NCI-H526 (cell line): ENCODE measurements at regions not wholly inside any gene's neighbourhood (a gene's known extent, or its start where the extent isn't known, plus 50 kb on each side); places are given as distances from the start of the nearest gene placed in this dataset.

Experiments used
- DNase-seq, 2 experiments: peaks; one replicate each; lab custom pipeline; 2025; lab: John Stamatoyannopoulos, UW

DNA sequence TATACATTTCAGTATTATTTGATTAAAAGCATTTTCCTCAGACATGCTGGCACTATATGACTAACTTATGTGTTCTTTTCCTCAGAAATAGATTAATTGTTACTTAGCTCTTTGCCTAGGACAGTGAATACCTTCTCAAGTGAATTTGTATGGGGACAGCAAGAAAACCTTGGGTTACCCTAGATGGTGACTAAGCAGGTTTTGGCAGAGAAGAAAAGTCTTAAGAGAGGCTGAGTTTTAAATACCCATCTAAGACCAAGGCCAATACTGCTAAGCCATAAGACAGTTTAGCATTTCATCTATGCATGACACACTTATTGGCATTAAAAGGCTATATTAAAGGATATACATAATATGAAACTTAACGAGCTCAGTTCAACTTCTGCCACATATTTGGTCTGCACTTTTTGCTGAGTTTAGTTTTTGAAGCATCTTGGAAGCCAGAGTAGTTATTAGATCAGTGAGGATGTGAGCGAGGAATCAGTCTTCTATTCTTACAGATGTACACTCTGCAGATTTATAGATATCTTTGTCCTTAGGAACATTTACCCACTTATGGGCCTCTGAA lies 54.6 kb upstream of the FAM3C start:
- no peak for DNase-seq

GRCh38 chr7:121449735-121450240 lies 53.7 kb upstream of the FAM3C start:
- no peak for DNase-seq

GRCh38 chr7:121449329-121449728 lies 53.2 kb upstream of the FAM3C start:
- DNase-seq = peak in 1 of 2 experiments; percentile 4

DNA sequence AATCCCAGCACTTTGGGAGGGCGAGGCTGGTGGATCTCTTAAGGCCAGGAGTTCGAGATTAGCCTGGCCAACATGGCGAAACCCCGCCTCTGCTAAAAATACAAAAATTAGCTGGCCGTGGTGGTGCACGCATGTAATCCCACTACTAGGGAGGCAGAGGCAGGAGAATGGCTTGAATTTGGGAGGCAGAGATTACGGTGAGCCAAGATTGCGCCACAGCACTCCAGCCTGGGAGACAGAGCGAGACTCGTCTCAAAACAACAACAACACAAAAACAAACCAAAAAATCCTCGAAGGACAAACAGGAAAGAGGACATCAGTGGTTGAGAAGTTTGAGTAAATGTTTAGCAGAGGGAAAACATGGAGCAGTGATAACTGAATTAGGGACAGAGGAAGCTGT lies 52.3 kb upstream of the FAM3C start:
- DNase-seq = no peak

GRCh38 chr7:121447911-121448300 lies 51.8 kb upstream of the FAM3C start:
- no peak for DNase-seq

- no peak for DNase-seq
These were observed 51.3 kb upstream of the FAM3C start for GRCh38 chr7:121447243-121447910.

- no peak for DNase-seq
These were observed 50.4 kb upstream of the FAM3C start for GRCh38 chr7:121446526-121446925.
